ENCODE measurements at regions not wholly inside any gene's neighbourhood (a gene's known extent, or its start where the extent isn't known, plus 50 kb on each side); places are given as distances from the start of the nearest gene placed in this dataset.
A peak's percentile ranks its signal among the peaks of the same experiment; 100 is the strongest.

DNA sequence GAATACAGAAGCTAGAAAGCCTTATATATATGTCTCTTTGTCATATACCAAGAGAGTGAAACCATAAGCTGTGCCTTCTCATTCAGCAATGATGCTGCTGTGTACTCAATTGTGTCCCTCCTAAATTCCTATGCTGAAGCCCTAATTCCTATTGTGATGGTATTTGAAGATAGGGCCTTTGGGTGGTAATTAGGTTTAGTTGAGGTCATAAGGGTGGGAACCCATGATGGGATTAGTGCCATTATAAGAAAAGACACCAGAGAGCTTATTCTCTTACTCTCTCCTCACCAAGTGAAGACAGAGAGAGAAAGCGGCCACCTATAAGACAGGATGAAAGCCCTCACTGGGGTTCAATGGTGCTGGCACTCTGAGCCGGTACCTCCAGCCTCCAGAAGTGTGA lies 1191.3 kb upstream of the TENM4 start:
- no peak for FAIRE-seq
- TF ChIP-seq, protein P1, sequence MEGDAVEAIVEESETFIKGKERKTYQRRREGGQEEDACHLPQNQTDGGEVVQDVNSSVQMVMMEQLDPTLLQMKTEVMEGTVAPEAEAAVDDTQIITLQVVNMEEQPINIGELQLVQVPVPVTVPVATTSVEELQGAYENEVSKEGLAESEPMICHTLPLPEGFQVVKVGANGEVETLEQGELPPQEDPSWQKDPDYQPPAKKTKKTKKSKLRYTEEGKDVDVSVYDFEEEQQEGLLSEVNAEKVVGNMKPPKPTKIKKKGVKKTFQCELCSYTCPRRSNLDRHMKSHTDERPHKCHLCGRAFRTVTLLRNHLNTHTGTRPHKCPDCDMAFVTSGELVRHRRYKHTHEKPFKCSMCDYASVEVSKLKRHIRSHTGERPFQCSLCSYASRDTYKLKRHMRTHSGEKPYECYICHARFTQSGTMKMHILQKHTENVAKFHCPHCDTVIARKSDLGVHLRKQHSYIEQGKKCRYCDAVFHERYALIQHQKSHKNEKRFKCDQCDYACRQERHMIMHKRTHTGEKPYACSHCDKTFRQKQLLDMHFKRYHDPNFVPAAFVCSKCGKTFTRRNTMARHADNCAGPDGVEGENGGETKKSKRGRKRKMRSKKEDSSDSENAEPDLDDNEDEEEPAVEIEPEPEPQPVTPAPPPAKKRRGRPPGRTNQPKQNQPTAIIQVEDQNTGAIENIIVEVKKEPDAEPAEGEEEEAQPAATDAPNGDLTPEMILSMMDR (IDR thresholded peaks at IDR 0.05; ENCODE audit: insufficient read depth, low read length, severe bottlenecking), result no peak
- no peaks in the 10 kb centered on the region for H3K36me3 ChIP-seq (ENCODE audit: control insufficient read depth, insufficient read depth, low read length)

DNA sequence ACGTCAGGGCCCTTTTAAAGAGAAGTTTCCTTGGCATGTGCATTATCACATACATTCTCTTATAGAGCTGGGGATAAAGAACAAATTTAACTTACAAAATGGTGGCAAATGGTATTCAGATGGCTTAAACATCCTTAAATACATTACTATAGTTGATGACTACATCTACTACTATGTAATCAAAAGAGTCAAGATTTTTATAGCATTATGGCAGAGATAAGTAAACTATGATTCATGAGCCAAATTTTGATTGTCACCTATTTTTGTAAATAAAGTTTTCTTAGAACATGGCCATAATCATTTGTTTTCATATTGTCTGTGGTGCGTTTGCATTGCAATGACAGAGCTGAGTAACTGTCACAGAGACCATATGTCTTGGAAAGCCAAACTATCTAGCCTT lies 1188.6 kb upstream of the TENM4 start:
- FAIRE-seq (no peak), DNase-seq (ENCODE audit: low read depth) (peak; percentile 3)
- no peaks in the 10 kb centered on the region for H3K27me3 ChIP-seq (ENCODE audit: control insufficient read depth, insufficient read depth, low read length)
- TF ChIP-seq, protein P1 (IDR thresholded peaks at IDR 0.05; ENCODE audit: insufficient read depth, low read length, severe bottlenecking), result no peak
- H3K36me3 ChIP-seq (ENCODE audit: control insufficient read depth, insufficient read depth, low read length), result no peaks in the 10 kb centered on the region
- no peak overlapping the region for H3K4me3 ChIP-seq (ENCODE audit: low read depth, low read length)

More for the DNA sequence above, 1191.3 kb upstream of the TENM4 start:
- Histone ChIP-seq H3K4me3 (ENCODE audit: low read depth, low read length) (no peak overlapping the region), H3K27me3 (ENCODE audit: control insufficient read depth, insufficient read depth, low read length) (no peaks in the 10 kb centered on the region)
- no peak for DNase-seq (ENCODE audit: low read depth)

DNA sequence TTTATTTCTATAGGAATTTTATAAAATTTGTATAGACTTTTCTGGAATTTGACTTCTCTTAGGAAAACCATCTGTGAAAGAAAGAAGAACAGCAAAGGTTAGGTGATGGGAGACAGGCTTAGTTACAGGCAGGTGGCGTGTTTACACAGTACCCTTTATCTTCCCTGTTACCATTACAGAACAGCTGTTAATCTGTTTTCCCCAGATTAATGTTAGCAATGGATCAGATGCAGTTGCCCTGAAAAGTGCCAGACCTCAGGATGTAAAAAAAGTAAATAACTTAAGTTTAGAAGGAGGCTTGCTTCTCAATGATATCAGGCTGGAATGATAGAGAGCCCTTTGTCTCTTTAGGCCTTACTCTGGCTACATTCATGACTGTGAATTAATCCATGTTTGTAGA lies 1186.5 kb upstream of the TENM4 start:
- Histone ChIP-seq H3K27me3 (ENCODE audit: control insufficient read depth, insufficient read depth, low read length) (no peaks in the 10 kb centered on the region), H3K4me3 (ENCODE audit: low read depth, low read length) (no peak overlapping the region), H3K36me3 (ENCODE audit: control insufficient read depth, insufficient read depth, low read length) (no peaks in the 10 kb centered on the region)
- TF ChIP-seq, protein P1 (IDR thresholded peaks at IDR 0.05; ENCODE audit: insufficient read depth, low read length, severe bottlenecking), result no peak
- DNase-seq (ENCODE audit: low read depth) (no peak), FAIRE-seq (no peak)

DNA sequence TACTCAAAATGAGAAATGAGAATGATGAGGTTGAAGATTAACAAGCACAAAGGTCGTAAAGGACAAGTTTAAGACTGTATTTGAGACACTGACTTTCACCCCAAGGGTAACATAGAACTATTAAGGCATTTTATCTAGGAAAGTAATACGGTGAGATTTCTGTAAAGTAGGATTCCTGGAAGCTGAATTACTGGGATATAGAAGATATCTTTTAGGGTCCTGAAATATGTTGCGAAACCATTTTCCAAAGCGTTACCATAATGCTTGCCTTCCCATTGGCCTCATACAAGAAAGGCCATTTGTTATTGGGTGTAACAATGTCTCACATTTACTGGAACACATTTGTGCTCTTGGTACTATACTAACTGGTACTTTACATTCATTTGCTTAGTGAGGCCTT lies 1185.9 kb upstream of the TENM4 start:
- no peaks in the 10 kb centered on the region for H3K27me3 ChIP-seq (ENCODE audit: control insufficient read depth, insufficient read depth, low read length)
- no peaks in the 10 kb centered on the region for H3K36me3 ChIP-seq (ENCODE audit: control insufficient read depth, insufficient read depth, low read length)
- DNase-seq (ENCODE audit: low read depth) (no peak), FAIRE-seq (no peak)
- H3K4me3 ChIP-seq (ENCODE audit: low read depth, low read length), result no peak overlapping the region
- TF ChIP-seq, protein P1 (IDR thresholded peaks at IDR 0.05; ENCODE audit: insufficient read depth, low read length, severe bottlenecking), result no peak

DNA sequence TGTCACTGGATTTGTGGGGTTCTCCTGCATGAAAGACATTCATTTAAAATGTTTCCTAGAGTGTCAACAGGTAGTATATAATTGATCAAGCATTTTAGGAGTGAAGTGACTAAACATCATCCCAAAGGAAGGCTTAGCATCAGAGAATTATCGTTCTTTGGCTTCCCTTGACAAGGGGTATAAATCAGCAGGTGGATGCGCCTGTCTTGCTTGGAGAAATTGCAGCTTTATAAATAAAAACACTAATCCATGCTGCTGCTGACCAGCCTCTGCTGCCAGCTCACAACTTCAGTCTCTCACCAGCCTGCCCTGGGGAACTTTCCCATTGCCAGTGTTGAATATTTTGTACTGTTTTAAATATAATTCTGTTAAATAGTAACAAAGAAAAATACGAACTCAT lies 1184.7 kb upstream of the TENM4 start:
- DNase-seq (ENCODE audit: low read depth) (no peak), FAIRE-seq (no peak)
- no peak overlapping the region for H3K4me3 ChIP-seq (ENCODE audit: low read depth, low read length)
- TF ChIP-seq, protein P1 (IDR thresholded peaks at IDR 0.05; ENCODE audit: insufficient read depth, low read length, severe bottlenecking), result no peak
- no peaks in the 10 kb centered on the region for H3K36me3 ChIP-seq (ENCODE audit: control insufficient read depth, insufficient read depth, low read length)
- H3K27me3 ChIP-seq (ENCODE audit: control insufficient read depth, insufficient read depth, low read length), result no peaks in the 10 kb centered on the region

DNA sequence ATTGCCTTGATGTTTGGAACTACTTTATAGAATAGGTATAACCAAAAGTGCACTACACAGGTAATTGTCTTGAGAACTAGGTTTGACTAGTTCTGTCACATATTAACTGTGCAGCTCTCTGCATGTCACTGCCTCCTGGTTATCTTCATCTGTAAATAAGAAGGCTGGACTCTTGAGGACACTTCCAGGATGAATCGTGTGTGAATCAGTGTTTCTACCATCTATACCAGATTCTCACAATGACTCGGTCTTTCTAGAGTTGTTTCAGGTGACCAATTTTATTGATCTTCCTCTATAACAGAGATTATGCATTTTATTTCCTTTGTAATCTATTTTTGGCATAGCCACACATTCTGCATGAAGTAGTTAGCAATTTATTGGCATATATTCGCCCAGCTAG lies 1181.0 kb upstream of the TENM4 start:
- no peak overlapping the region for H3K4me3 ChIP-seq (ENCODE audit: low read depth, low read length)
- no peaks in the 10 kb centered on the region for H3K27me3 ChIP-seq (ENCODE audit: control insufficient read depth, insufficient read depth, low read length)
- FAIRE-seq (peak; percentile 32), DNase-seq (ENCODE audit: low read depth) (peak; percentile 13)
- TF ChIP-seq, protein P1 (IDR thresholded peaks at IDR 0.05; ENCODE audit: insufficient read depth, low read length, severe bottlenecking), result no peak
- H3K36me3 ChIP-seq (ENCODE audit: control insufficient read depth, insufficient read depth, low read length), result no peaks in the 10 kb centered on the region
